ENCODE measurements at regions not wholly inside any gene's neighbourhood (a gene's known extent, or its start where the extent isn't known, plus 50 kb on each side); places are given as distances from the start of the nearest gene placed in this dataset.

- no CpG with 5 or more reads among the region's 2 CpGs for WGBS, 2 experiments (ENCODE audit: extremely low coverage in 2 of 2, insufficient read length in 1 of 2)
- ChIA-PET CTCF (no interaction called here), POLR2A (ENCODE audit: unreplicated experiment) (no interaction called here)
- Histone ChIP-seq H4K20me1 (ENCODE audit: insufficient read depth, low read length) (no peaks in the 10 kb centered on the region), H3K18ac (ENCODE audit: low read depth, low read length) (no peak overlapping the region), H3K9me3 (ENCODE audit: control insufficient read depth, insufficient read depth, low read length) (no peaks in the 10 kb centered on the region), H3K4me1 (ENCODE audit: control insufficient read depth, insufficient read depth, low read length) (no peaks in the 10 kb centered on the region), H3K9me1 (ENCODE audit: insufficient read depth, low read length) (no peaks in the 10 kb centered on the region), H3K4me3 (ENCODE audit: insufficient read depth, low read depth, low read length) (no peak overlapping the region), H3K14ac (replicated peaks; ENCODE audit: low read depth, low read length) (no peak overlapping the region), H3K27ac (ENCODE audit: insufficient read depth, low read length) (no peak overlapping the region), H3K4me2 (ENCODE audit: low read depth, low read length) (no peak overlapping the region), H3K9ac (ENCODE audit: low read depth, low read length) (no peak overlapping the region), H2BK5ac (ENCODE audit: low read depth, low read length, poor library complexity, severe bottlenecking) (no peak overlapping the region), H3K27me3 (ENCODE audit: control insufficient read depth, insufficient read depth, low read length) (no peaks in the 10 kb centered on the region), H2AK9ac (replicated peaks; ENCODE audit: low read depth, low read length, poor library complexity) (no peak overlapping the region), H2BK20ac (ENCODE audit: low read depth, low read length) (no peak overlapping the region), H4K8ac (ENCODE audit: low read depth in 2 of 2, low read length in 2 of 2) (no peak overlapping the region), H3K23ac (ENCODE audit: low read depth, low read length) (no peak overlapping the region), H3K56ac (ENCODE audit: extremely low read depth, insufficient read depth, low read length) (no peak overlapping the region), H3K36me3 (ENCODE audit: control insufficient read depth, insufficient read depth, low read length) (no peaks in the 10 kb centered on the region), H2AK5ac (ENCODE audit: low read depth, low read length) (no peak overlapping the region), H2BK15ac (ENCODE audit: low read depth, low read length) (no peak overlapping the region), H4K91ac (ENCODE audit: insufficient read depth, low read depth, low read length) (no peak overlapping the region), H4K5ac (ENCODE audit: low read depth, low read length) (no peak overlapping the region), H3K4ac (ENCODE audit: low read depth, low read length) (no peak overlapping the region), H2BK120ac (ENCODE audit: low read depth, low read length) (no peak overlapping the region), H2AFZ (replicated peaks; ENCODE audit: low read length, poor library complexity) (no peak overlapping the region), H3K79me1 (ENCODE audit: low read depth in 1 of 2, low read length in 2 of 2) (no peaks in the 10 kb centered on the region)
- DNase-seq (no peak), ATAC-seq (ENCODE audit: low read depth) (no peak)
- dilution Hi-C loops (cut with HindIII; ENCODE audit: low sequenced_read_pairs, unreplicated experiment) (no loop called here), intact Hi-C loops (cut with micrococcal nuclease) (no loop called here), in situ Hi-C loops (cut with MboI; ENCODE audit: low sequenced_read_pairs) (no loop called here)
- no TSS peak for BruUV-seq (replicated peaks)
- TF ChIP-seq BHLHE40 (IDR thresholded peaks at IDR 0.05; ENCODE audit: low read depth, low read length): no peak
- no peak for TF ChIP-seq POLR2A (IDR thresholded peaks at IDR 0.05; ENCODE audit: low read depth, low read length)
- no peak for TF ChIP-seq FOS (IDR thresholded peaks at IDR 0.05; ENCODE audit: low read depth, low read length)
- no peak for TF ChIP-seq MXI1 (IDR thresholded peaks at IDR 0.05; ENCODE audit: borderline replicate concordance, low read depth, low read length)
- TF ChIP-seq RAD21 (IDR thresholded peaks at IDR 0.05; ENCODE audit: low read length): no peak
- TF ChIP-seq CTCF (conservative IDR thresholded peaks at IDR 0.05; ENCODE audit: low read depth, low read length): no peak
- no peak for TF ChIP-seq NFE2L2 (IDR thresholded peaks at IDR 0.05; ENCODE audit: low read depth, low read length)
- no peak for TF ChIP-seq CHD1 (IDR thresholded peaks at IDR 0.05; ENCODE audit: low read depth, low read length)
- no peak for TF ChIP-seq CEBPB (IDR thresholded peaks at IDR 0.05; ENCODE audit: low read depth, low read length)
- no peak for TF ChIP-seq USF2 (IDR thresholded peaks at IDR 0.05; ENCODE audit: low read depth, low read length)
- no peak for TF ChIP-seq MAZ (IDR thresholded peaks at IDR 0.05; ENCODE audit: borderline replicate concordance, low read depth, low read length)
Measured at GRCh38 chr15:35987056-35987455, 441.1 kb upstream of the DPH6 start.

All from IMR-90 (cell line).